ENCODE measurements at regions not wholly inside any gene's neighbourhood (a gene's known extent, or its start where the extent isn't known, plus 50 kb on each side); places are given as distances from the start of the nearest gene placed in this dataset.

GRCh38 chr6:147811913-147812629 lies 303.6 kb downstream of the SAMD5 start:
- DNase-seq (ENCODE audit: low read depth in 2 of 2) = no peak

GRCh38 chr6:147817042-147817689 lies 308.7 kb downstream of the SAMD5 start:
- no peak for DNase-seq (ENCODE audit: low read depth in 2 of 2)

- no peak for DNase-seq (ENCODE audit: low read depth in 2 of 2)
These were observed 312.0 kb downstream of the SAMD5 start for GRCh38 chr6:147820520-147820919.

GRCh38 chr6:147821295-147821897 lies 312.9 kb downstream of the SAMD5 start:
- no peak for DNase-seq (ENCODE audit: low read depth in 2 of 2)

- DNase-seq (ENCODE audit: low read depth in 2 of 2) = no peak
These were observed 315.4 kb downstream of the SAMD5 start for GRCh38 chr6:147823936-147824335.

- DNase-seq (ENCODE audit: low read depth in 2 of 2) = no peak
These were observed 317.4 kb downstream of the SAMD5 start for GRCh38 chr6:147825848-147826247.

- DNase-seq (ENCODE audit: low read depth in 2 of 2) = no peak
These were observed 318.2 kb downstream of the SAMD5 start for GRCh38 chr6:147826698-147827097.

GRCh38 chr6:147829418-147829817 lies 320.9 kb downstream of the SAMD5 start:
- DNase-seq (ENCODE audit: low read depth in 2 of 2) = no peak

GRCh38 chr6:147829835-147830234 lies 321.3 kb downstream of the SAMD5 start:
- no peak for DNase-seq (ENCODE audit: low read depth in 2 of 2)

GRCh38 chr6:147831356-147831755 lies 322.9 kb downstream of the SAMD5 start:
- no peak for DNase-seq (ENCODE audit: low read depth in 2 of 2)

GRCh38 chr6:147833607-147834006 lies 325.1 kb downstream of the SAMD5 start:
- no peak for DNase-seq (ENCODE audit: low read depth in 2 of 2)

- DNase-seq (ENCODE audit: low read depth in 2 of 2) = no peak
These were observed 325.7 kb downstream of the SAMD5 start for GRCh38 chr6:147834084-147834776.

- DNase-seq (ENCODE audit: low read depth in 2 of 2) = no peak
These were observed 329.1 kb downstream of the SAMD5 start for GRCh38 chr6:147837540-147837939.

GRCh38 chr6:147839708-147840610 lies 331.5 kb downstream of the SAMD5 start:
- DNase-seq (ENCODE audit: low read depth in 2 of 2) = no peak

- DNase-seq (ENCODE audit: low read depth in 2 of 2) = no peak
These were observed 333.2 kb downstream of the SAMD5 start for GRCh38 chr6:147841547-147842148.

GRCh38 chr6:147849401-147850330 lies 341.2 kb downstream of the SAMD5 start:
- DNase-seq (ENCODE audit: low read depth in 2 of 2) = no peak

GRCh38 chr6:147852772-147853171 lies 344.3 kb downstream of the SAMD5 start:
- no peak for DNase-seq (ENCODE audit: low read depth in 2 of 2)

- no peak for DNase-seq (ENCODE audit: low read depth in 2 of 2)
These were observed 345.1 kb downstream of the SAMD5 start for GRCh38 chr6:147853574-147853973.

- DNase-seq (ENCODE audit: low read depth in 2 of 2) = no peak
These were observed 347.5 kb downstream of the SAMD5 start for GRCh38 chr6:147855803-147856482.

Data from dermis microvascular lymphatic vessel endothelial cell (primary cell).